Transverse colon (tissue), 3 donors: ENCODE measurements at regions not wholly inside any gene's neighbourhood (a gene's known extent, or its start where the extent isn't known, plus 50 kb on each side); places are given as distances from the start of the nearest gene placed in this dataset.

Source experiments
- CTCF ChIP-seq, 5 experiments: fragments of 200-600 bp in 3 of 5; fragments of 450-650 bp in 2 of 5; sonication (generic) in 3 of 5; IDR thresholded peaks; 1 replicate in 2 of 5; 2 replicates in 3 of 5; pipeline ENCODE4 v1.5.1; 2016 to 2017; ENCODE audit warnings: antibody characterized with exemption in 5 of 5, inconsistent platforms in 3 of 5, mild to moderate bottlenecking in 2 of 5, moderate library complexity in 1 of 5
- EP300 ChIP-seq: sonication (generic); formaldehyde crosslinking; IDR thresholded peaks from one replicate; pipeline ENCODE4 v1.6.1; 2017; ENCODE audit warnings: antibody characterized with exemption, low read depth
- POLR2A ChIP-seq: fragments of 450-650 bp; IDR thresholded peaks from one replicate; pipeline ENCODE4 v1.6.1; 2016; ENCODE audit warnings: antibody characterized with exemption, mild to moderate bottlenecking, moderate library complexity

- TF ChIP-seq CTCF (IDR thresholded peaks at IDR 0.05) (no peak), POLR2A (no peak), EP300 (no peak)
Measured at GRCh38 chr9:93861736-93862358, 93.3 kb downstream of the BARX1 start.
